ENCODE measurements at regions not wholly inside any gene's neighbourhood (a gene's known extent, or its start where the extent isn't known, plus 50 kb on each side); places are given as distances from the start of the nearest gene placed in this dataset.
A peak's percentile ranks its signal among the peaks of the same experiment; 100 is the strongest.

DNA sequence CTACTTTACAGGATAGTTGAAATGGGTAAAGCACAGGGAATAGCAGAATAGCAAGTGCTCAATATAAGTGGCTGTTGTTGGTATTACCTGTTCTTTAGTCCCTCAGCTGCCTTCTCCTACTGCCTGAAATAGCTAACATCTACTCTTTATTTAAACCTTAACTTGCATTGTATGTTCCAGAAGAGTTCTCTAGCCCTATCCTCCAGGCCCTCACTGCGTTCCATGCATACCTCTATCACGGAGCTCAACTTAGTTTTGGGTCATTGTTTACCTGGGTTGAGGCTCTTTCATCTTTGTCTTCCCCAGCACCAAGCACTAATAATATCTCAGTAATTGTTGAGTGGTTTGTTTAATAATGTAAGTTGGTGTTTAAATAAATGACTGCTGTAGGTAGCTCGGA lies 242.2 kb upstream of the FANCL start:
- Histone ChIP-seq H2BK120ac (replicated peaks; ENCODE audit: low read depth, low read length) (no peak overlapping the region), H3K9ac (replicated peaks in 1 of 4; ENCODE audit: extremely low read depth in 1 of 4, low read depth in 3 of 4, low read length in 3 of 4) (no peak overlapping the region), H3K36me3 (ENCODE audit: control insufficient read depth in 2 of 4, insufficient read depth in 4 of 4, low read length in 3 of 4) (no peaks in the 10 kb centered on the region), H3K4me3 (ENCODE audit: extremely low read depth in 1 of 4, insufficient read depth in 2 of 4, low read depth in 3 of 4, low read length in 4 of 4) (no peak overlapping the region), H3K79me2 (ENCODE audit: control insufficient read depth in 1 of 2, insufficient read depth in 2 of 2, low read length in 2 of 2) (no peaks in the 10 kb centered on the region), H4K91ac (replicated peaks; ENCODE audit: insufficient read length, low read length) (no peak overlapping the region), H3K9me3 (ENCODE audit: insufficient read depth in 2 of 2, low read depth in 1 of 2, low read length in 1 of 2) (no peaks in the 10 kb centered on the region), H2AK5ac (ENCODE audit: low read depth, low read length) (no peak overlapping the region), H3K23me2 (ENCODE audit: low read depth, low read length) (no peaks in the 10 kb centered on the region), H2BK15ac (ENCODE audit: low read length) (peak overlapping the region; percentile 47; the same call in 1 of the 2 replicates), H3K4ac (replicated peaks; ENCODE audit: insufficient read length, low read depth, low read length) (no peak overlapping the region), H4K5ac (ENCODE audit: insufficient read length, low read depth, low read length) (no peak overlapping the region), H3K14ac (ENCODE audit: insufficient read length) (no peak overlapping the region), H3K4me2 (ENCODE audit: insufficient read depth in 1 of 2, low read depth in 2 of 2, low read length in 2 of 2) (no peak overlapping the region), H4K20me1 (replicated peaks in 1 of 2; ENCODE audit: control insufficient read depth in 1 of 2, insufficient read depth in 2 of 2, low read length in 2 of 2) (no peaks in the 10 kb centered on the region), H2AFZ (ENCODE audit: low read length) (no peak overlapping the region), H4K8ac (ENCODE audit: extremely low read depth, insufficient read depth, low read length) (no peak overlapping the region), H3K27ac (ENCODE audit: low read depth, low read length) (no peak overlapping the region), H3K23ac (ENCODE audit: insufficient read length) (no peak overlapping the region), H2BK5ac (ENCODE audit: low read depth, low read length) (no peak overlapping the region), H3K27me3 (replicated peaks in 1 of 4; ENCODE audit: control insufficient read depth in 3 of 4, extremely low read depth in 1 of 4, insufficient read depth in 3 of 4, low read length in 3 of 4) (no peaks in the 10 kb centered on the region), H2BK20ac (ENCODE audit: low read length) (no peak overlapping the region), H3K56ac (replicated peaks; ENCODE audit: insufficient read length, low read depth, low read length) (no peak overlapping the region), H3K79me1 (ENCODE audit: low read depth, low read length) (no peaks in the 10 kb centered on the region), H3K4me1 (replicated peaks in 1 of 4; ENCODE audit: control insufficient read depth in 3 of 4, insufficient read depth in 4 of 4, low read length in 3 of 4) (peaks cover 0 to 4% (median 2%) of the 10 kb centered on the region in 4 experiments; a peak in 3 of 7 replicates), H2BK12ac (ENCODE audit: low read depth, low read length) (no peak overlapping the region), H3K18ac (ENCODE audit: extremely low read depth, low read length) (no peak overlapping the region)
- no peak for FAIRE-seq
- no peak for DNase-seq (ENCODE audit: low read depth in 1 of 2, low spot score in 2 of 2)
- ChIA-PET CTCF (ENCODE audit: partially characterized antibody) (interaction anchor here (1.2 kb wide), 1 partner anchor 70 kb away, joined by 3 read pairs; no protein-coding TSS in a partner anchor), POLR2A (ENCODE audit: partially characterized antibody) (interaction anchor here (1.0 kb wide), 1 partner anchor 12 kb away, joined by 4 read pairs; no protein-coding TSS in a partner anchor)
- TF ChIP-seq, protein P1, sequence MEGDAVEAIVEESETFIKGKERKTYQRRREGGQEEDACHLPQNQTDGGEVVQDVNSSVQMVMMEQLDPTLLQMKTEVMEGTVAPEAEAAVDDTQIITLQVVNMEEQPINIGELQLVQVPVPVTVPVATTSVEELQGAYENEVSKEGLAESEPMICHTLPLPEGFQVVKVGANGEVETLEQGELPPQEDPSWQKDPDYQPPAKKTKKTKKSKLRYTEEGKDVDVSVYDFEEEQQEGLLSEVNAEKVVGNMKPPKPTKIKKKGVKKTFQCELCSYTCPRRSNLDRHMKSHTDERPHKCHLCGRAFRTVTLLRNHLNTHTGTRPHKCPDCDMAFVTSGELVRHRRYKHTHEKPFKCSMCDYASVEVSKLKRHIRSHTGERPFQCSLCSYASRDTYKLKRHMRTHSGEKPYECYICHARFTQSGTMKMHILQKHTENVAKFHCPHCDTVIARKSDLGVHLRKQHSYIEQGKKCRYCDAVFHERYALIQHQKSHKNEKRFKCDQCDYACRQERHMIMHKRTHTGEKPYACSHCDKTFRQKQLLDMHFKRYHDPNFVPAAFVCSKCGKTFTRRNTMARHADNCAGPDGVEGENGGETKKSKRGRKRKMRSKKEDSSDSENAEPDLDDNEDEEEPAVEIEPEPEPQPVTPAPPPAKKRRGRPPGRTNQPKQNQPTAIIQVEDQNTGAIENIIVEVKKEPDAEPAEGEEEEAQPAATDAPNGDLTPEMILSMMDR (IDR thresholded peaks at IDR 0.05; ENCODE audit: control extremely low read depth in 1 of 3, insufficient read depth in 1 of 3, low read depth in 1 of 3, low read length in 3 of 3) = no peak
- TF ChIP-seq KDM1A (IDR thresholded peaks at IDR 0.05; ENCODE audit: borderline replicate concordance, low read length) (no peak), GABPA (IDR thresholded peaks at IDR 0.05; ENCODE audit: borderline replicate concordance, insufficient read depth, low read length) (no peak), POLR2A (IDR thresholded peaks at IDR 0.05; ENCODE audit: control extremely low read depth in 1 of 2, low read depth in 2 of 2, low read length in 2 of 2) (no peak), TEAD4 (IDR thresholded peaks at IDR 0.05; ENCODE audit: low read depth, low read length) (no peak), NANOG (IDR thresholded peaks at IDR 0.05; ENCODE audit: insufficient read depth, low read depth, low read length, poor library complexity, severe bottlenecking) (no peak), CBX8 (IDR thresholded peaks at IDR 0.05; ENCODE audit: borderline replicate concordance, low read depth, low read length) (no peak), TBP (IDR thresholded peaks at IDR 0.05; ENCODE audit: low read depth, low read length) (no peak), NRF1 (IDR thresholded peaks at IDR 0.05; ENCODE audit: low read depth, low read length) (no peak), JUND (IDR thresholded peaks at IDR 0.05; ENCODE audit: low read length) (no peak)
- TF ChIP-seq, protein P2, sequence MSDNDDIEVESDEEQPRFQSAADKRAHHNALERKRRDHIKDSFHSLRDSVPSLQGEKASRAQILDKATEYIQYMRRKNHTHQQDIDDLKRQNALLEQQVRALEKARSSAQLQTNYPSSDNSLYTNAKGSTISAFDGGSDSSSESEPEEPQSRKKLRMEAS (IDR thresholded peaks at IDR 0.05) = no peak
- 86% methylated on average over 3 of the region's 3 CpGs; no CpG with 5 or more reads in 1 of the 2 experiments for WGBS, 2 experiments (ENCODE audit: extremely low coverage in 1 of 2, insufficient coverage in 1 of 2, insufficient read length in 1 of 2, insufficient replicate concordance in 2 of 2, low coverage in 1 of 2, low lambda C conversion rate in 2 of 2, missing lambda C conversion rate in 1 of 2)
